ENCODE measurements at regions not wholly inside any gene's neighbourhood (a gene's known extent, or its start where the extent isn't known, plus 50 kb on each side); places are given as distances from the start of the nearest gene placed in this dataset.

- TF ChIP-seq POLR2AphosphoS5 (IDR thresholded peaks at IDR 0.05) = no peak
- no peak for TF ChIP-seq CTCF (IDR thresholded peaks at IDR 0.05)
- TF ChIP-seq EP300 (IDR thresholded peaks at IDR 0.05) = no peak
- TF ChIP-seq POLR2A (IDR thresholded peaks at IDR 0.05) = no peak
Observed at GRCh38 chr14:95015046-95015445, 142.3 kb downstream of the DICER1 start.
